Left ventricle myocardium inferior (tissue), 1 donor: ENCODE measurements at regions not wholly inside any gene's neighbourhood (a gene's known extent, or its start where the extent isn't known, plus 50 kb on each side); places are given as distances from the start of the nearest gene placed in this dataset.

ENCODE experiments used
- DNase-seq: peaks from one replicate; pipeline ENCODE4 v3.0.0-alpha.2; 2020
- H3K27ac ChIP-seq: fragments of 200-600 bp; replicated peaks from 2 replicates; pipeline ENCODE4 v1.8.0; 2021
- H3K27me3 ChIP-seq: fragments of 200-600 bp; 2 replicates; pipeline ENCODE4 v1.8.0; 2021; ENCODE audit warnings: low read depth
- H3K36me3 ChIP-seq: fragments of 200-600 bp; 2 replicates; pipeline ENCODE4 v1.8.0; 2021
- H3K4me1 ChIP-seq: fragments of 200-600 bp; 2 replicates; pipeline ENCODE4 v1.8.0; 2021
- H3K4me3 ChIP-seq: fragments of 200-600 bp; 2 replicates; pipeline ENCODE4 v1.8.0; 2021; ENCODE audit warnings: mild to moderate bottlenecking, moderate library complexity
- H3K9me3 ChIP-seq: fragments of 200-600 bp; replicated peaks from 2 replicates; pipeline ENCODE4 v1.8.0; 2021
- CTCF ChIP-seq: fragments of 200-600 bp; IDR thresholded peaks from 2 replicates; pipeline ENCODE4 v1.8.0; 2021; ENCODE audit warnings: antibody characterized with exemption, mild to moderate bottlenecking, borderline replicate concordance
- intact Hi-C: fragments of 100-400 bp; cut with micrococcal nuclease; formaldehyde crosslinking; loops from one replicate; pipeline ENCODE4 v1.11.0; 2022
- donor health status: DM: no; HTN: yes; CAD: no; lungs with severe emphysema.

GRCh38 chrY:19354061-19354856, 390.3 kb downstream of the KDM5D start:
- Histone ChIP-seq H3K9me3 (no peaks in the 10 kb centered on the region), H3K27ac (no peak overlapping the region), H3K4me1 (no peaks in the 10 kb centered on the region), H3K4me3 (no peak overlapping the region), H3K36me3 (no peaks in the 10 kb centered on the region), H3K27me3 (no peaks in the 10 kb centered on the region)
- no peak for DNase-seq
- intact Hi-C loops = no loop called here
- TF ChIP-seq CTCF = no peak

GRCh38 chrY:19351616-19352015, 392.9 kb downstream of the KDM5D start:
- TF ChIP-seq CTCF = no peak
- intact Hi-C loops = no loop called here
- Histone ChIP-seq H3K4me1 (no peaks in the 10 kb centered on the region), H3K4me3 (no peak overlapping the region), H3K36me3 (no peaks in the 10 kb centered on the region), H3K27ac (no peak overlapping the region), H3K27me3 (no peaks in the 10 kb centered on the region), H3K9me3 (peaks cover under 1% of the 10 kb centered on the region)
- DNase-seq = no peak

- H3K9me3 ChIP-seq = peaks cover 27% of the 10 kb centered on the region
- no peak overlapping the region for H3K27ac ChIP-seq
- H3K27me3 ChIP-seq = no peaks in the 10 kb centered on the region
- no peak overlapping the region for H3K4me3 ChIP-seq
- no peaks in the 10 kb centered on the region for H3K4me1 ChIP-seq
- intact Hi-C loops = no loop called here
- TF ChIP-seq CTCF = no peak
- no peak for DNase-seq
- H3K36me3 ChIP-seq = no peaks in the 10 kb centered on the region
Observed at GRCh38 chrY:19321701-19322100, 422.8 kb downstream of the KDM5D start.

- Histone ChIP-seq H3K36me3 (no peaks in the 10 kb centered on the region), H3K4me3 (no peak overlapping the region), H3K27me3 (no peaks in the 10 kb centered on the region), H3K27ac (no peak overlapping the region), H3K4me1 (no peaks in the 10 kb centered on the region), H3K9me3 (peaks cover 27% of the 10 kb centered on the region)
- DNase-seq = no peak
- intact Hi-C loops = no loop called here
- no peak for TF ChIP-seq CTCF
Observed at GRCh38 chrY:19319135-19319534, 425.4 kb downstream of the KDM5D start.

GRCh38 chrY:19317271-19317987, 427.1 kb downstream of the KDM5D start:
- intact Hi-C loops = no loop called here
- peaks cover 27% of the 10 kb centered on the region for H3K9me3 ChIP-seq
- DNase-seq = no peak
- H3K4me3 ChIP-seq = no peak overlapping the region
- H3K4me1 ChIP-seq = no peaks in the 10 kb centered on the region
- no peak for TF ChIP-seq CTCF
- H3K27me3 ChIP-seq = no peaks in the 10 kb centered on the region
- H3K27ac ChIP-seq = no peak overlapping the region
- no peaks in the 10 kb centered on the region for H3K36me3 ChIP-seq
